HCT116 (cell line): ENCODE measurements at regions not wholly inside any gene's neighbourhood (a gene's known extent, or its start where the extent isn't known, plus 50 kb on each side); places are given as distances from the start of the nearest gene placed in this dataset.

Source experiments
- ATAC-seq: fragments of 200-7000 bp; cut with Tn5 transposase; 2 replicates; pipeline ENCODE4 v1.9.1; 2020; ENCODE audit warnings: mild to moderate bottlenecking, moderate library complexity
- BruUV-seq: library from RNA; stranded (reverse); fragments of 400-500 nt; replicated peaks from 2 replicates; lab custom pipeline; 2021; lab: Mats Ljungman, UMichigan
- CTCF ChIA-PET: fragments of 300-600 bp; sonication (Branson Sonifier 250); formaldehyde crosslinking; loops from one replicate; lab custom pipeline; 2021; ENCODE audit warnings: antibody characterized with exemption; lab: Charles Lee
- POLR2A ChIA-PET: fragments of 300-600, 350-600 bp; sonication (Branson Sonifier 250); formaldehyde crosslinking; loops from one replicate; lab custom pipeline; 2021; ENCODE audit warnings: antibody characterized with exemption; lab: Charles Lee
- RAD21 ChIA-PET, 2 experiments: fragments of 300-600 bp; sonication (Branson Sonifier 250); formaldehyde crosslinking; loops; one replicate each; lab custom pipeline; 2023; ENCODE audit warnings: low total read pairs in 2 of 2; ENCODE audit not compliant: uncharacterized antibody in 2 of 2, unreplicated experiment in 2 of 2, low non-redundant PET in 1 of 2; lab: Charles Lee
- DNase-seq: peaks from one replicate; pipeline ENCODE4 v3.0.0-alpha.2; 2010; ENCODE audit warnings: low read depth, low spot score
- H2AFZ ChIP-seq: fragments of 200-600 bp; shearing (Covaris generic), sonication (generic); 2 replicates; pipeline ENCODE4 v1.6.1; 2017; ENCODE audit warnings: low read depth, mixed run types, mixed read lengths, antibody characterized with exemption, low read length; ENCODE audit not compliant: poor library complexity, severe bottlenecking
- H3K27ac ChIP-seq: 2 replicates; pipeline ENCODE4 v1.5.1; 2012; ENCODE audit warnings: low read depth, low read length
- H3K27me3 ChIP-seq: fragments of 200-600 bp; sonication (generic); 2 replicates; pipeline ENCODE4 v1.6.1; 2016; ENCODE audit warnings: mixed run types, low read length, mixed read lengths; ENCODE audit not compliant: insufficient read depth
- H3K36me3 ChIP-seq, 2 experiments: fragments of 200-500 bp in 1 of 2; fragments of 200-600 bp in 1 of 2; sonication (Bioruptor generic) in 1 of 2; sonication (generic) in 1 of 2; 2 replicates each; pipeline versions ENCODE4 v1.5.1 to v1.6.1; 2014 to 2016; ENCODE audit warnings: low read length in 2 of 2, inconsistent platforms in 1 of 2, mixed read lengths in 1 of 2, mixed run types in 1 of 2; ENCODE audit not compliant: insufficient read depth in 2 of 2, control insufficient read depth in 1 of 2
- H3K4me1 ChIP-seq, 2 experiments: fragments of 200-600 bp in 1 of 2; sonication (generic) in 1 of 2; 2 replicates each; pipeline versions ENCODE4 v1.5.1 to v1.6.1; 2012 to 2017; ENCODE audit warnings: low read length in 2 of 2, inconsistent platforms in 1 of 2, mild to moderate bottlenecking in 1 of 2, mixed read lengths in 1 of 2, mixed run types in 1 of 2, moderate library complexity in 1 of 2; ENCODE audit not compliant: insufficient read depth in 2 of 2, control insufficient read depth in 1 of 2
- H3K4me2 ChIP-seq: fragments of 200-600 bp; sonication (generic); 2 replicates; pipeline ENCODE4 v1.6.1; 2017; ENCODE audit warnings: mixed run types, low read length, mixed read lengths
- H3K4me3 ChIP-seq, 2 experiments: fragments of 200-600 bp in 1 of 2; sonication (generic) in 1 of 2; replicated peaks in 1 of 2; 2 replicates each; pipeline ENCODE4 v1.5.1; 2011 to 2016; ENCODE audit warnings: low read length in 2 of 2, control low read depth in 1 of 2, low read depth in 1 of 2, mild to moderate bottlenecking in 1 of 2, mixed read lengths in 1 of 2, mixed run types in 1 of 2
- H3K79me2 ChIP-seq: fragments of 200-600 bp; sonication (generic); 2 replicates; pipeline ENCODE4 v1.6.1; 2017; ENCODE audit warnings: mild to moderate bottlenecking, mixed run types, low read length, moderate library complexity, mixed read lengths; ENCODE audit not compliant: insufficient read depth
- H3K9ac ChIP-seq: fragments of 200-600 bp; sonication (generic); 2 replicates; pipeline ENCODE4 v1.6.1; 2016; ENCODE audit warnings: low read length, mixed read lengths
- H3K9me2 ChIP-seq: fragments of 200-600 bp; sonication (generic), shearing (Covaris generic); 2 replicates; pipeline ENCODE4 v1.6.1; 2017; ENCODE audit warnings: mixed run types, mild to moderate bottlenecking, moderate library complexity; ENCODE audit not compliant: insufficient read depth
- H3K9me3 ChIP-seq, 2 experiments: fragments of 200-500 bp in 1 of 2; fragments of 200-600 bp in 1 of 2; sonication (Bioruptor generic) in 1 of 2; sonication (generic) in 1 of 2; 2 replicates each; pipeline ENCODE4 v1.6.1; 2014 to 2017; ENCODE audit warnings: low read length in 2 of 2, mixed read lengths in 2 of 2, inconsistent platforms in 1 of 2, low read depth in 1 of 2, mild to moderate bottlenecking in 1 of 2, mixed run types in 1 of 2, moderate library complexity in 1 of 2; ENCODE audit not compliant: control insufficient read depth in 1 of 2, insufficient read depth in 1 of 2
- H4K20me1 ChIP-seq: fragments of 200-600 bp; sonication (generic), shearing (Covaris generic); 2 replicates; pipeline ENCODE4 v1.6.1; 2017; ENCODE audit warnings: mixed run types, mild to moderate bottlenecking, moderate library complexity; ENCODE audit not compliant: insufficient read depth
- CBX3 ChIP-seq: IDR thresholded peaks from 2 replicates; pipeline ENCODE4 v1.6.1; 2012; ENCODE audit warnings: low read depth
- CEBPB ChIP-seq: IDR thresholded peaks from 2 replicates; pipeline ENCODE4 v1.6.1; 2012; ENCODE audit warnings: low read depth
- EGR1 ChIP-seq: IDR thresholded peaks from 2 replicates; pipeline ENCODE4 v1.6.1; 2012; ENCODE audit warnings: low read depth
- POLR2A ChIP-seq: IDR thresholded peaks from 2 replicates; pipeline ENCODE4 v1.7.0; 2011; ENCODE audit warnings: borderline replicate concordance; ENCODE audit not compliant: insufficient read depth, insufficient read length; ENCODE audit errors: extremely low read depth
- POLR2AphosphoS5 ChIP-seq: IDR thresholded peaks from 2 replicates; pipeline ENCODE4 v1.6.1; 2011; ENCODE audit warnings: mild to moderate bottlenecking, low read depth, low read length, moderate library complexity
- SRF ChIP-seq: IDR thresholded peaks from 2 replicates; pipeline ENCODE4 v1.6.1; 2012; ENCODE audit warnings: low read depth
- TCF7L2 ChIP-seq: IDR thresholded peaks from 2 replicates; pipeline ENCODE4 v1.7.0; 2011; ENCODE audit warnings: borderline replicate concordance, inconsistent platforms; ENCODE audit not compliant: insufficient read depth, insufficient read length; ENCODE audit errors: extremely low read depth
- ZFX ChIP-seq: fragments of 450-650 bp; IDR thresholded peaks from 2 replicates; pipeline ENCODE4 v1.6.1; 2017
- intact Hi-C: fragments of 100-400 bp; cut with micrococcal nuclease; formaldehyde crosslinking; loops from 2 replicates; pipeline ENCODE4 v1.10.0; 2022
- TF ChIP-seq, protein P1 (sequence below): IDR thresholded peaks from 2 replicates; pipeline ENCODE4 v1.6.1; 2012
- TF ChIP-seq, protein P2 (sequence below), 3 experiments: fragments of 200-600 bp in 1 of 3; sonication (generic) in 1 of 3; IDR thresholded peaks in 2 of 3; conservative IDR thresholded peaks in 1 of 3; 2 replicates each; pipeline ENCODE4 v1.5.1; 2012 to 2017; ENCODE audit warnings: low read depth in 2 of 3, low read length in 2 of 3, antibody characterized with exemption in 1 of 3, borderline replicate concordance in 1 of 3, control low read depth in 1 of 3, mild to moderate bottlenecking in 1 of 3, mixed read lengths in 1 of 3, mixed run types in 1 of 3, moderate library complexity in 1 of 3; ENCODE audit not compliant: insufficient read depth in 1 of 3

DNA sequence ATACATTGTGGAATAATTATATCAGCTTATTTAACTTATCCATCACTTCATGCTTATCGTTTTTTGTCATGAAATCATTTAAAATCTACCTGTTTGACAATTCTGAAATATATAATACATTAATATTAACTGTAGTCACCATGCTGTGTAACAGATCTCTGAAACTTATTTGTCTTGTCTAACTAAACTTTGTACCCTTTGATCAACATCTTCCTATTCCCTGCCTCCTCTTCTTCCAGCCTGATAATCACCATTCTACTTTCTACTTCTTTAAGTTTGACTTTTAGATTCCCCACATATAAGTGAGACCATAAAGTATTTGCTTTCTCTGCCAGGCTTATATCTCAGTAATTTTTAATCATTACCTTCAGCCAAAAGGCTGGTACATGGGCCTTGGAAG lies 134.2 kb upstream of the LINC00305 start (continued):
- TF ChIP-seq POLR2A (no peak), POLR2AphosphoS5 (no peak)

DNA sequence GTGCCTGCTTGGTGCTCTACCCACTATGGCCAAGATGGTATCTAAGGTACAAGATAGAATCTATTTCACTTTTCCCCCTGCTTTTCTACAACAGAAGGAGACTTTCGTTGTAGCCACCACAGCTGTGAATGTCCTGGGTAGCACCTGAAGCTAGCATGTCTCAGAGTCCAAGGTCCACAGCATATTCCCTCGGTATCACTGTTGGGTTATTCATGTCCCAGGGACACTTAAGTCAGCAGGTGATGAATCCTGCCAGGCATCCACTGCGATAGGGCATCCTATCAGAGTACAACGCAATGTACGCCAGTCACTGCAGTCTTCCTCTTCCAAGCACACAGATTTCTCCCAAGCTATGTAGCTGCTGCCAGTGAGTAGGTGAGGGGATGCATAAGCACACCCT lies 129.1 kb upstream of the LINC00305 start:
- no peak overlapping the region for H3K4me2 ChIP-seq
- no peak overlapping the region for H3K4me3 ChIP-seq
- no TSS peak for BruUV-seq
- DNase-seq (no peak), ATAC-seq (no peak)
- no peaks in the 10 kb centered on the region for H3K79me2 ChIP-seq
- POLR2A ChIA-PET, result no interaction called here
- RAD21 ChIA-PET, result no interaction called here
- no peaks in the 10 kb centered on the region for H3K9me2 ChIP-seq
- no peak overlapping the region for H2AFZ ChIP-seq
- CTCF ChIA-PET, result no interaction called here
- peaks cover 7 to 9% of the 10 kb centered on the region in 2 experiments; a peak in 2 of 4 replicates for H3K9me3 ChIP-seq
- TF ChIP-seq, protein P1, sequence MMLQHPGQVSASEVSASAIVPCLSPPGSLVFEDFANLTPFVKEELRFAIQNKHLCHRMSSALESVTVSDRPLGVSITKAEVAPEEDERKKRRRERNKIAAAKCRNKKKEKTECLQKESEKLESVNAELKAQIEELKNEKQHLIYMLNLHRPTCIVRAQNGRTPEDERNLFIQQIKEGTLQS, result no peak
- no peak for TF ChIP-seq CBX3
- TF ChIP-seq EGR1, result no peak
- no peak for TF ChIP-seq ZFX
- TF ChIP-seq TCF7L2, result no peak
- TF ChIP-seq SRF, result no peak
- TF ChIP-seq, protein P2, sequence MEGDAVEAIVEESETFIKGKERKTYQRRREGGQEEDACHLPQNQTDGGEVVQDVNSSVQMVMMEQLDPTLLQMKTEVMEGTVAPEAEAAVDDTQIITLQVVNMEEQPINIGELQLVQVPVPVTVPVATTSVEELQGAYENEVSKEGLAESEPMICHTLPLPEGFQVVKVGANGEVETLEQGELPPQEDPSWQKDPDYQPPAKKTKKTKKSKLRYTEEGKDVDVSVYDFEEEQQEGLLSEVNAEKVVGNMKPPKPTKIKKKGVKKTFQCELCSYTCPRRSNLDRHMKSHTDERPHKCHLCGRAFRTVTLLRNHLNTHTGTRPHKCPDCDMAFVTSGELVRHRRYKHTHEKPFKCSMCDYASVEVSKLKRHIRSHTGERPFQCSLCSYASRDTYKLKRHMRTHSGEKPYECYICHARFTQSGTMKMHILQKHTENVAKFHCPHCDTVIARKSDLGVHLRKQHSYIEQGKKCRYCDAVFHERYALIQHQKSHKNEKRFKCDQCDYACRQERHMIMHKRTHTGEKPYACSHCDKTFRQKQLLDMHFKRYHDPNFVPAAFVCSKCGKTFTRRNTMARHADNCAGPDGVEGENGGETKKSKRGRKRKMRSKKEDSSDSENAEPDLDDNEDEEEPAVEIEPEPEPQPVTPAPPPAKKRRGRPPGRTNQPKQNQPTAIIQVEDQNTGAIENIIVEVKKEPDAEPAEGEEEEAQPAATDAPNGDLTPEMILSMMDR (IDR thresholded peaks at IDR 0.05 in 2 of 3, conservative IDR thresholded peaks at IDR 0.05 in 1 of 3; ENCODE audit: borderline replicate concordance in 1 of 3, insufficient read depth in 1 of 3, low read depth in 2 of 3, low read length in 2 of 3), result no peak
- TF ChIP-seq CEBPB, result no peak
- no peak for TF ChIP-seq POLR2AphosphoS5
- H3K27ac ChIP-seq, result no peak overlapping the region
- no peaks in the 10 kb centered on the region for H3K36me3 ChIP-seq
- no peak overlapping the region for H3K9ac ChIP-seq
- intact Hi-C loops, result no loop called here
- H3K27me3 ChIP-seq, result no peaks in the 10 kb centered on the region
- H3K4me1 ChIP-seq, result no peaks in the 10 kb centered on the region
- H4K20me1 ChIP-seq, result no peaks in the 10 kb centered on the region
